Uterus (tissue), 2 donors: ENCODE measurements at regions not wholly inside any gene's neighbourhood (a gene's known extent, or its start where the extent isn't known, plus 50 kb on each side); places are given as distances from the start of the nearest gene placed in this dataset.

ENCODE experiments used
- POLR2A ChIP-seq, 2 donors: fragments of 450-650 bp; IDR thresholded peaks; one replicate each; pipeline ENCODE4 v1.6.1; 2016; ENCODE audit warnings: antibody characterized with exemption in 2 of 2, mild to moderate bottlenecking in 1 of 2, moderate library complexity in 1 of 2
- TF ChIP-seq, protein P1 (sequence below), 4 experiments: fragments of 200-600 bp in 2 of 4; fragments of 450-650 bp in 2 of 4; sonication (generic) in 2 of 4; IDR thresholded peaks; one replicate each; pipeline ENCODE4 v1.5.1; 2016 to 2019; ENCODE audit warnings: antibody characterized with exemption in 4 of 4, mild to moderate bottlenecking in 2 of 4, moderate library complexity in 1 of 4

DNA sequence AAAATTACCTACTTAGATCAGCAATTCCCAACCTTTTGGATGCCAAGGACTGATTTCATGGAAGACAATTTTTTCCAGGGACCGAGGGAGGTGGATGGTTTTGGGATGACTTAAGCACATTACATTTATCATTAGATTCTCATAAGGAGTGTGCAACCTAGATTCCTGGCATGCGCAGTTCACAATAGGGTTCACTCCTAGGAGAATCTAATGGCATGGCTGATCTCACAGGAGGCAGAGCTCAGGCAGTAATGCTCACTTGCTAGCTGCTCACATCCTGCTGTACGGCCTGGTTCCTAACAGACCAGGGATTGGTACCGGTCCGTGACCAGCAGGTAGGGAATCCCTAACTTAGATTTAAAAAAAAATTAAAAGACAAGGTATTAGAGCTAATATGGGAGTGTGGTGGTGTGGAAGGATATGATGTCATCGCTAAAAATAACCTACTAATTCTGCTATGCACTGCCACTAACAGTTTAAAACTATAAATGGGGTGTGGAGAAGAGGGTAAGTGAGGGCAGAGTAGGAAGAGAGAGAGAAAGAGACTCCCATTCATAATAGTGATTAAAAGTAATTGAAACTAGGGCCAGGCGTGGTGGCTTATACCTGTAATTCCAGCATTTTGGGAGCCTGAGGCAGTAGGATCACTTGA, 282.7 kb downstream of the BAMBI start:
- TF ChIP-seq, protein P1, sequence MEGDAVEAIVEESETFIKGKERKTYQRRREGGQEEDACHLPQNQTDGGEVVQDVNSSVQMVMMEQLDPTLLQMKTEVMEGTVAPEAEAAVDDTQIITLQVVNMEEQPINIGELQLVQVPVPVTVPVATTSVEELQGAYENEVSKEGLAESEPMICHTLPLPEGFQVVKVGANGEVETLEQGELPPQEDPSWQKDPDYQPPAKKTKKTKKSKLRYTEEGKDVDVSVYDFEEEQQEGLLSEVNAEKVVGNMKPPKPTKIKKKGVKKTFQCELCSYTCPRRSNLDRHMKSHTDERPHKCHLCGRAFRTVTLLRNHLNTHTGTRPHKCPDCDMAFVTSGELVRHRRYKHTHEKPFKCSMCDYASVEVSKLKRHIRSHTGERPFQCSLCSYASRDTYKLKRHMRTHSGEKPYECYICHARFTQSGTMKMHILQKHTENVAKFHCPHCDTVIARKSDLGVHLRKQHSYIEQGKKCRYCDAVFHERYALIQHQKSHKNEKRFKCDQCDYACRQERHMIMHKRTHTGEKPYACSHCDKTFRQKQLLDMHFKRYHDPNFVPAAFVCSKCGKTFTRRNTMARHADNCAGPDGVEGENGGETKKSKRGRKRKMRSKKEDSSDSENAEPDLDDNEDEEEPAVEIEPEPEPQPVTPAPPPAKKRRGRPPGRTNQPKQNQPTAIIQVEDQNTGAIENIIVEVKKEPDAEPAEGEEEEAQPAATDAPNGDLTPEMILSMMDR (IDR thresholded peaks at IDR 0.05): no peak
- no peak for TF ChIP-seq POLR2A (IDR thresholded peaks at IDR 0.05)
